PC-3 (cell line): ENCODE measurements at regions not wholly inside any gene's neighbourhood (a gene's known extent, or its start where the extent isn't known, plus 50 kb on each side); places are given as distances from the start of the nearest gene placed in this dataset.

Source experiments
- ATAC-seq: fragments of 200-7000 bp; cut with Tn5 transposase; 2 replicates; pipeline ENCODE4 v1.9.1; 2020; ENCODE audit warnings: mild to moderate bottlenecking, moderate library complexity
- BruUV-seq: library from RNA; stranded (reverse); fragments of 400-500 nt; replicated peaks from 2 replicates; lab custom pipeline; 2021; lab: Mats Ljungman, UMichigan
- CTCF ChIA-PET: fragments of 300-600 bp; sonication (Branson Sonifier 250); formaldehyde crosslinking; loops from one replicate; lab custom pipeline; 2022; ENCODE audit warnings: antibody characterized with exemption; lab: Charles Lee
- POLR2A ChIA-PET: fragments of 300-600 bp; sonication (Branson Sonifier 250); formaldehyde crosslinking; loops from one replicate; lab custom pipeline; 2022; ENCODE audit warnings: antibody characterized with exemption; ENCODE audit not compliant: unreplicated experiment; lab: Charles Lee
- DNase-seq: peaks from one replicate; pipeline ENCODE4 v3.0.0-alpha.2; 2015
- H2AFZ ChIP-seq: fragments of 300-600 bp; sonication (generic); 2 replicates; pipeline ENCODE4 v1.6.0; 2016; ENCODE audit warnings: antibody characterized with exemption, low read length
- H3F3A ChIP-seq: fragments of 300-600 bp; sonication (generic); one replicate; pipeline ENCODE4 v1.6.0; 2017; ENCODE audit warnings: antibody characterized with exemption, low read length, control low read depth, mild to moderate bottlenecking; ENCODE audit not compliant: unreplicated experiment
- H3K27ac ChIP-seq: fragments of 300-600 bp; sonication (generic); 2 replicates; pipeline ENCODE4 v1.5.1; 2016; ENCODE audit warnings: mild to moderate bottlenecking, low read length
- H3K27me3 ChIP-seq: fragments of 300-600 bp; sonication (generic); 2 replicates; pipeline ENCODE4 v1.6.1; 2016; ENCODE audit warnings: low read length, mixed read lengths
- H3K36me3 ChIP-seq: fragments of 300-600 bp; sonication (generic); 2 replicates; pipeline ENCODE4 v1.6.1; 2016; ENCODE audit warnings: low read depth, mixed run types, low read length, mixed read lengths
- H3K4me1 ChIP-seq: fragments of 300-600 bp; sonication (generic); 2 replicates; pipeline ENCODE4 v1.5.1; 2016; ENCODE audit warnings: low read length; ENCODE audit not compliant: insufficient read depth
- H3K4me2 ChIP-seq: fragments of 300-600 bp; sonication (generic); 2 replicates; pipeline ENCODE4 v1.6.0; 2016; ENCODE audit warnings: low read length
- H3K4me3 ChIP-seq: fragments of 300-600 bp; sonication (generic); 2 replicates; pipeline ENCODE4 v1.5.1; 2016; ENCODE audit warnings: mild to moderate bottlenecking, low read length, mixed read lengths
- H3K79me2 ChIP-seq: fragments of 300-600 bp; sonication (generic); 2 replicates; pipeline ENCODE4 v1.6.1; 2017; ENCODE audit warnings: low read length, mixed read lengths
- H3K9ac ChIP-seq: fragments of 300-600 bp; sonication (generic); 2 replicates; pipeline ENCODE4 v1.6.0; 2016; ENCODE audit warnings: mild to moderate bottlenecking, low read length
- H3K9me2 ChIP-seq: fragments of 300-600 bp; sonication (generic); replicated peaks from 2 replicates; pipeline ENCODE4 v1.6.1; 2016; ENCODE audit warnings: mixed run types, low read length, mixed read lengths
- H3K9me3 ChIP-seq: fragments of 300-600 bp; sonication (generic); 2 replicates; pipeline ENCODE4 v1.6.1; 2016; ENCODE audit warnings: low read length, mixed read lengths
- H4K20me1 ChIP-seq: fragments of 300-600 bp; sonication (generic); 2 replicates; pipeline ENCODE4 v1.6.1; 2016; ENCODE audit warnings: low read length, mixed read lengths
- EZH2 ChIP-seq: fragments of 300-600 bp; sonication (generic); IDR thresholded peaks from one replicate; pipeline ENCODE4 v1.6.1; 2017; ENCODE audit warnings: antibody characterized with exemption, mild to moderate bottlenecking, low read length; ENCODE audit not compliant: unreplicated experiment
- EZH2phosphoT487 ChIP-seq: fragments of 300-600 bp; sonication (generic); IDR thresholded peaks from 2 replicates; pipeline ENCODE4 v1.6.1; 2018; ENCODE audit warnings: mild to moderate bottlenecking, antibody characterized with exemption, low read length, borderline replicate concordance
- intact Hi-C: fragments of 100-400 bp; cut with micrococcal nuclease; formaldehyde crosslinking; loops from 2 replicates; pipeline ENCODE4 v1.9.0; 2023
- TF ChIP-seq, protein P1 (sequence below): fragments of 300-600 bp; sonication (generic); conservative IDR thresholded peaks from 2 replicates; pipeline ENCODE4 v1.5.1; 2017; ENCODE audit warnings: antibody characterized with exemption, low read depth, mild to moderate bottlenecking, low read length

DNA sequence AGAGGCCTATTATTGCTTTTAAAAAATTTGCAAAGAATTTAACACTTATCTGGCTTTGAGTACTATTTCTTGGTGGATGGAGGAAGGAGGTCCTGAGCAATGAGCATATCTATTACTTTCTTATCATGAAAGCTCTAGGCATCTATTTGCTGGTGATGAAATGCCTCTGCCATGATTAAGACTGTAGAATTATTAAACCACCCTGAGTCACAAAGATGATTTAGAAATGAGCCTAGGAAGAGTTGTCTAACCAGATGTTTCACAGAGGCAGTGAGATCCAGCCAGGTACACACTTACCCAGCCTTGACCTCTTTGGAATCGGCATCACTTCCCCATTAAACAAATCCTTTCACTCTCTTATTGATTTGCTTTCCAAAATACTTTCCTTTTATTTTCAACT, 304.4 kb upstream of the KIF2A start:
- no peaks in the 10 kb centered on the region for H3K4me1 ChIP-seq
- no peak overlapping the region for H3K9ac ChIP-seq
- no peak overlapping the region for H2AFZ ChIP-seq
- ChIA-PET POLR2A (no interaction called here), CTCF (no interaction called here)
- no peak overlapping the region for H3K4me3 ChIP-seq
- no peaks in the 10 kb centered on the region for H3K9me2 ChIP-seq
- no peak for TF ChIP-seq EZH2phosphoT487
- BruUV-seq: no TSS peak
- H3K27ac ChIP-seq: no peak overlapping the region
- DNase-seq (peak; percentile 42), ATAC-seq (no peak)
- peaks cover 19% of the 10 kb centered on the region for H3K27me3 ChIP-seq
- intact Hi-C loops: no loop called here
- H4K20me1 ChIP-seq: no peaks in the 10 kb centered on the region
- H3F3A ChIP-seq: no peaks in the 10 kb centered on the region
- H3K79me2 ChIP-seq: no peaks in the 10 kb centered on the region
- H3K9me3 ChIP-seq: no peaks in the 10 kb centered on the region
- H3K36me3 ChIP-seq: no peaks in the 10 kb centered on the region
- no peak overlapping the region for H3K4me2 ChIP-seq

DNA sequence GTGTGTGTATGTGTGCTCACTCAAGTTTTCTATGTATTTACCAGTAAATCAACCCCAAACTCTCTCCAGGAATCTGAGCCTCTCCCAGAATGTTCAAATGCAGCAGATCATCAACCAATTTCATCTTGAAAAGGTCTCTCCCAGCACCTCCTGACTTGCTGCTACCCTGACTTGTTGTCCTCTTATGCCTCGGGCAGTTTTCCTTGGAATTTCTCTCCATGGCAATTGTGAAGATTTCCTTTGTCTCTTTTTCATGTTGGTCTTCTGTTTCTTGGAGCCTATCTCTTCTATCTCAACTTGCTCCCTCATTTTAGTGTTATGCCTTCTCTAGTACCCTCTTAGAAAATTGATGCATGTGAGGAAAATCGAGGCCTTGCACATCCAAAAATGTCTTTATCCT, 303.6 kb upstream of the KIF2A start:
- Histone ChIP-seq H2AFZ (no peak overlapping the region), H3K9ac (no peak overlapping the region), H3K4me3 (no peak overlapping the region), H3K36me3 (no peaks in the 10 kb centered on the region), H3K27me3 (peaks cover 25% of the 10 kb centered on the region), H3K4me1 (no peaks in the 10 kb centered on the region), H3K27ac (no peak overlapping the region), H3K9me2 (no peaks in the 10 kb centered on the region), H3K4me2 (no peak overlapping the region), H3F3A (no peaks in the 10 kb centered on the region), H3K79me2 (no peaks in the 10 kb centered on the region), H4K20me1 (no peaks in the 10 kb centered on the region), H3K9me3 (no peaks in the 10 kb centered on the region)
- intact Hi-C loops: no loop called here
- POLR2A ChIA-PET: no interaction called here
- CTCF ChIA-PET: no interaction called here
- no peak for ATAC-seq
- TF ChIP-seq EZH2: no peak
- no peak for TF ChIP-seq EZH2phosphoT487
- TF ChIP-seq, protein P1, sequence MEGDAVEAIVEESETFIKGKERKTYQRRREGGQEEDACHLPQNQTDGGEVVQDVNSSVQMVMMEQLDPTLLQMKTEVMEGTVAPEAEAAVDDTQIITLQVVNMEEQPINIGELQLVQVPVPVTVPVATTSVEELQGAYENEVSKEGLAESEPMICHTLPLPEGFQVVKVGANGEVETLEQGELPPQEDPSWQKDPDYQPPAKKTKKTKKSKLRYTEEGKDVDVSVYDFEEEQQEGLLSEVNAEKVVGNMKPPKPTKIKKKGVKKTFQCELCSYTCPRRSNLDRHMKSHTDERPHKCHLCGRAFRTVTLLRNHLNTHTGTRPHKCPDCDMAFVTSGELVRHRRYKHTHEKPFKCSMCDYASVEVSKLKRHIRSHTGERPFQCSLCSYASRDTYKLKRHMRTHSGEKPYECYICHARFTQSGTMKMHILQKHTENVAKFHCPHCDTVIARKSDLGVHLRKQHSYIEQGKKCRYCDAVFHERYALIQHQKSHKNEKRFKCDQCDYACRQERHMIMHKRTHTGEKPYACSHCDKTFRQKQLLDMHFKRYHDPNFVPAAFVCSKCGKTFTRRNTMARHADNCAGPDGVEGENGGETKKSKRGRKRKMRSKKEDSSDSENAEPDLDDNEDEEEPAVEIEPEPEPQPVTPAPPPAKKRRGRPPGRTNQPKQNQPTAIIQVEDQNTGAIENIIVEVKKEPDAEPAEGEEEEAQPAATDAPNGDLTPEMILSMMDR: no peak
- no TSS peak for BruUV-seq
- no peak for DNase-seq

DNA sequence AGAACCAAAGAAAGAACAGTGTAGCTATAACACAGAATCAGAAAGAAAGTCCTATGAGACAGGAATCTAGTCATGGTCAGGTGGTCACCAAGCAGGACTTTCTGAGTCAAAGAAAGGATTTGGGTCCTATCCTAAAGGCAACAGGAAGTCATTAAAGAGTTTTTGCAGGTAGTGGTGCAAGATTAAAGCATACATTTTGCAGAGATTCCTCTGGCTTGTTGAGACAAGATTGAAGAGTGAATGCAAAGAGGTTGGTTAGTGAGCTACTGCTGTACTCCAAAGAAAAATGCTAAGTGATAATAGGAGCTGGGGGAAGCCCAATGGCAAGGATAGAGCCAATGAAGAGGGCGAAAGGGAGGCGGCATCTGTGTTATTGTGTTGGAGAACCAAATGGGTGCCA, 300.5 kb upstream of the KIF2A start:
- POLR2A ChIA-PET: no interaction called here
- Histone ChIP-seq H2AFZ (no peak overlapping the region), H3K9me3 (no peaks in the 10 kb centered on the region), H3K4me3 (no peak overlapping the region), H3K4me2 (no peak overlapping the region), H3K9me2 (no peaks in the 10 kb centered on the region), H3F3A (no peaks in the 10 kb centered on the region), H3K9ac (no peak overlapping the region), H3K4me1 (no peaks in the 10 kb centered on the region), H3K27me3 (peaks cover 44% of the 10 kb centered on the region), H3K36me3 (no peaks in the 10 kb centered on the region), H3K79me2 (no peaks in the 10 kb centered on the region), H4K20me1 (no peaks in the 10 kb centered on the region), H3K27ac (no peak overlapping the region)
- TF ChIP-seq, protein P1: no peak
- no peak for TF ChIP-seq EZH2phosphoT487
- DNase-seq: no peak
- BruUV-seq: no TSS peak
- CTCF ChIA-PET: no interaction called here
- intact Hi-C loops: no loop called here
- no peak for ATAC-seq
